ENCODE measurements at regions not wholly inside any gene's neighbourhood (a gene's known extent, or its start where the extent isn't known, plus 50 kb on each side); places are given as distances from the start of the nearest gene placed in this dataset.
"Not testable (repeated sequence)": the region's sequence is repeated elsewhere in the genome, so short reads cannot be mapped to it uniquely, and the experiment has no call there.

GRCh38 chr15:57883701-57884100 is 177.2 kb downstream of the POLR2M start:
- DNase-seq, result no peak

GRCh38 chr15:57884936-57885335 is 178.4 kb downstream of the POLR2M start:
- no peak for DNase-seq

- DNase-seq, result no peak
Observed at GRCh38 chr15:57885435-57885834, 178.9 kb downstream of the POLR2M start.

- no peak for DNase-seq
Observed at GRCh38 chr15:57887825-57888224, 177.7 kb downstream of the ALDH1A2 start.

GRCh38 chr15:57890351-57890750 is 175.2 kb downstream of the ALDH1A2 start:
- DNase-seq, result no peak

- no peak for DNase-seq
Observed at GRCh38 chr15:57890878-57891277, 174.6 kb downstream of the ALDH1A2 start.

GRCh38 chr15:57892181-57892580 is 173.3 kb downstream of the ALDH1A2 start:
- DNase-seq, result no peak

DNA sequence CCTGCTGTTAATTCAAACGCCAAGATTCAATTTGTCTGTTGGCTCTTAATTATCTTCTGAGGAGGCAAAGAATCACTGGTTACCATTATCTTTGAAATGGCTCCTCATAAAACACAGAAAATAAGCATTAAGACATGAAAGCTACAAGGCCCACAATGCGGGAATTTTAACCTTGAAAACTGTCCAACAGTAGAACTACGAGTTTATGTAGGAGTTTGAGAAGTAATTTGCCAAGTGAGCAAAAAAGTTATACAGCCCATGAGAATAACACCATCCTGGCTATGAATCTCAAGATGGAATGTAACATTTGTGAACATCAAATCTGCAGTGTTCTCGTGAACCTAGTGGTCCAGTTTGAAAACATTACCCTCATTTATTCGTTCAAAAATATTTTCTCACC is 172.5 kb downstream of the ALDH1A2 start:
- no peak for DNase-seq

- no peak for DNase-seq
Observed at GRCh38 chr15:57895291-57895690, 170.2 kb downstream of the ALDH1A2 start.

- no peak for DNase-seq
Observed at GRCh38 chr15:57896114-57896513, 169.4 kb downstream of the ALDH1A2 start.

GRCh38 chr15:57896899-57897298 is 168.6 kb downstream of the ALDH1A2 start:
- not testable (repeated sequence) for DNase-seq

- no peak for DNase-seq
Observed at GRCh38 chr15:57897870-57898269, 167.6 kb downstream of the ALDH1A2 start.

DNA sequence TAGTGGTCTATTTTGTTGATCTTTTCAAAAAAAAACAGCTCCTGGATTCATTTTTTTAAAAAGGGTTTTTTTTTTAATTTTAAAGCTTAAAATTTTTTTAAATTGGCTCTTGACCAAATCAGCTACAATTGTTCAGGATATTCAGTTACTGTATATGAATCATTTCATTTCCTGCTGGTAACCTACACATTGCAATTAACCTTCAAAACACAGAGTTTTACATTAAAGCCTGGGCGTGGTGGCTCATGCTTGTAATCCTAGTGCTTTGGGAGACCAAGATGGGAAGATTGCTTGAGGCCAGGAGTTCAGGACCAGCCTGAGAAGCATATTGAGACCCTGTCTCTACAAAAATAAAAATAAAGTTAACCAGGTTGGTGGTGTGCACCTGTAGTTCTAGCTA is 163.4 kb downstream of the ALDH1A2 start:
- DNase-seq, result no peak
